HEK293 (cell line): ENCODE measurements at regions not wholly inside any gene's neighbourhood (a gene's known extent, or its start where the extent isn't known, plus 50 kb on each side); places are given as distances from the start of the nearest gene placed in this dataset.

Source experiments
- CTCF ChIA-PET: fragments of 350-600 bp; formaldehyde crosslinking; extraction: SDS; loops from one replicate; lab custom pipeline; 2021; ENCODE audit warnings: antibody characterized with exemption; lab: Yijun Ruan, JAX
- POLR2A ChIA-PET: fragments of 300-600 bp; formaldehyde crosslinking; extraction: SDS; loops from one replicate; lab custom pipeline; 2020; ENCODE audit warnings: antibody characterized with exemption, inconsistent platforms; lab: Yijun Ruan, JAX
- H3K27ac ChIP-seq: fragments of 200-500 bp; sonication (Bioruptor generic); 2 replicates; pipeline ENCODE4 v1.5.1; 2014; ENCODE audit warnings: low read depth, low read length, control low read depth, inconsistent platforms; ENCODE audit errors: extremely low read depth
- H3K36me3 ChIP-seq, 2 experiments: fragments of 200-500 bp in 1 of 2; sonication (Bioruptor generic) in 1 of 2; 1 replicate in 1 of 2; 2 replicates in 1 of 2; pipeline ENCODE4 v1.5.1; 2014 to 2017; ENCODE audit warnings: inconsistent platforms in 2 of 2, low read length in 2 of 2; ENCODE audit not compliant: control insufficient read depth in 2 of 2, insufficient read depth in 1 of 2
- H3K4me1 ChIP-seq: fragments of 200-500 bp; sonication (Bioruptor generic); 2 replicates; pipeline ENCODE4 v1.5.1; 2014; ENCODE audit warnings: mild to moderate bottlenecking, low read length, inconsistent platforms; ENCODE audit not compliant: control insufficient read depth, insufficient read depth
- H3K4me3 ChIP-seq: 2 replicates; pipeline ENCODE4 v1.5.1; 2011; ENCODE audit warnings: low read depth, mild to moderate bottlenecking, control low read depth, low read length, moderate library complexity
- H3K9me3 ChIP-seq: fragments of 200-500 bp; sonication (Bioruptor generic); 2 replicates; pipeline ENCODE4 v1.5.1; 2014; ENCODE audit warnings: low read depth, low read length, inconsistent platforms; ENCODE audit not compliant: control insufficient read depth, insufficient read depth
- ATF2 ChIP-seq: fragments of 450-650 bp; formaldehyde crosslinking; IDR thresholded peaks from 2 replicates; pipeline ENCODE4 v1.5.1; 2016; ENCODE audit warnings: missing biosample characterization, missing genetic modification characterization, low read depth
- BCL11B ChIP-seq: fragments of 450-650 bp; formaldehyde crosslinking; IDR thresholded peaks from 2 replicates; pipeline ENCODE4 v1.5.1; 2016; ENCODE audit warnings: low read depth, missing biosample characterization, missing genetic modification characterization
- ELK4 ChIP-seq: IDR thresholded peaks from 2 replicates; pipeline ENCODE4 v1.6.1; 2011; ENCODE audit warnings: mild to moderate bottlenecking, low read depth, low read length, borderline replicate concordance
- OSR2 ChIP-seq: fragments of 450-650 bp; formaldehyde crosslinking; IDR thresholded peaks from 2 replicates; pipeline ENCODE4 v1.5.1; 2016; ENCODE audit warnings: missing biosample characterization, missing genetic modification characterization
- ZBTB21 ChIP-seq: fragments of 450-650 bp; formaldehyde crosslinking; IDR thresholded peaks from 2 replicates; pipeline ENCODE4 v1.5.1; 2017; ENCODE audit warnings: missing biosample characterization, missing genetic modification characterization
- ZEB2 ChIP-seq: fragments of 450-650 bp; formaldehyde crosslinking; IDR thresholded peaks from 2 replicates; pipeline ENCODE4 v1.5.1; 2016; ENCODE audit warnings: missing biosample characterization, missing genetic modification characterization
- ZFHX2 ChIP-seq: fragments of 450-650 bp; formaldehyde crosslinking; conservative IDR thresholded peaks from 2 replicates; pipeline ENCODE4 v1.5.1; 2016; ENCODE audit warnings: missing biosample characterization, missing genetic modification characterization
- ZFP37 ChIP-seq: fragments of 450-650 bp; formaldehyde crosslinking; IDR thresholded peaks from 2 replicates; pipeline ENCODE4 v1.5.1; 2016; ENCODE audit warnings: missing biosample characterization, missing genetic modification characterization
- ZFP69B ChIP-seq: fragments of 450-650 bp; formaldehyde crosslinking; IDR thresholded peaks from 2 replicates; pipeline ENCODE4 v1.5.1; 2016; ENCODE audit warnings: missing biosample characterization, missing genetic modification characterization
- ZNF10 ChIP-seq: fragments of 450-650 bp; formaldehyde crosslinking; IDR thresholded peaks from 2 replicates; pipeline ENCODE4 v1.5.1; 2017; ENCODE audit warnings: missing biosample characterization, missing genetic modification characterization
- ZNF132 ChIP-seq: fragments of 450-650 bp; formaldehyde crosslinking; IDR thresholded peaks from 2 replicates; pipeline ENCODE4 v1.5.1; 2017; ENCODE audit warnings: missing biosample characterization, missing genetic modification characterization, borderline replicate concordance
- ZNF140 ChIP-seq: fragments of 450-650 bp; formaldehyde crosslinking; IDR thresholded peaks from 2 replicates; pipeline ENCODE4 v1.5.1; 2016; ENCODE audit warnings: missing biosample characterization, missing genetic modification characterization
- ZNF148 ChIP-seq: fragments of 450-650 bp; formaldehyde crosslinking; IDR thresholded peaks from 2 replicates; pipeline ENCODE4 v1.5.0; 2017; ENCODE audit warnings: missing biosample characterization, missing genetic modification characterization, borderline replicate concordance
- ZNF19 ChIP-seq: fragments of 450-650 bp; formaldehyde crosslinking; IDR thresholded peaks from 2 replicates; pipeline ENCODE4; 2016; ENCODE audit warnings: missing biosample characterization, missing genetic modification characterization, low read depth
- ZNF2 ChIP-seq: fragments of 450-650 bp; formaldehyde crosslinking; IDR thresholded peaks from 2 replicates; pipeline ENCODE4 v1.5.1; 2016; ENCODE audit warnings: missing biosample characterization, missing genetic modification characterization
- ZNF341 ChIP-seq: fragments of 450-650 bp; formaldehyde crosslinking; IDR thresholded peaks from 2 replicates; pipeline ENCODE4; 2016; ENCODE audit warnings: low read depth, missing biosample characterization, missing genetic modification characterization
- ZNF354C ChIP-seq: fragments of 450-650 bp; formaldehyde crosslinking; IDR thresholded peaks from 2 replicates; pipeline ENCODE4 v1.5.1; 2016; ENCODE audit warnings: missing biosample characterization, missing genetic modification characterization, low read depth, borderline replicate concordance
- ZNF37A ChIP-seq: fragments of 450-650 bp; IDR thresholded peaks from 2 replicates; pipeline ENCODE4 v1.5.1; 2018; ENCODE audit warnings: missing biosample characterization, missing genetic modification characterization
- ZNF585B ChIP-seq: fragments of 450-650 bp; formaldehyde crosslinking; IDR thresholded peaks from 2 replicates; pipeline ENCODE4 v1.5.1; 2016; ENCODE audit warnings: missing biosample characterization, missing genetic modification characterization
- ZNF624 ChIP-seq: fragments of 450-650 bp; formaldehyde crosslinking; IDR thresholded peaks from 2 replicates; pipeline ENCODE4 v1.5.1; 2017; ENCODE audit warnings: missing biosample characterization, missing genetic modification characterization
- ZNF645 ChIP-seq: fragments of 450-650 bp; formaldehyde crosslinking; IDR thresholded peaks from 2 replicates; pipeline ENCODE4; 2016; ENCODE audit warnings: missing biosample characterization, missing genetic modification characterization
- ZNF670 ChIP-seq: fragments of 450-650 bp; formaldehyde crosslinking; IDR thresholded peaks from 2 replicates; pipeline ENCODE4 v1.5.1; 2016; ENCODE audit warnings: missing biosample characterization, missing genetic modification characterization, low read depth
- ZNF768 ChIP-seq: fragments of 450-650 bp; formaldehyde crosslinking; IDR thresholded peaks from 2 replicates; pipeline ENCODE4 v1.5.1; 2018; ENCODE audit warnings: missing biosample characterization, mild to moderate bottlenecking, missing genetic modification characterization
- ZNF785 ChIP-seq: fragments of 450-650 bp; formaldehyde crosslinking; IDR thresholded peaks from 2 replicates; pipeline ENCODE4 v1.5.1; 2016; ENCODE audit warnings: missing biosample characterization, missing genetic modification characterization
- ZNF791 ChIP-seq: fragments of 450-650 bp; formaldehyde crosslinking; IDR thresholded peaks from 2 replicates; pipeline ENCODE4 v1.5.1; 2016; ENCODE audit warnings: missing biosample characterization, missing genetic modification characterization
- ZNF837 ChIP-seq: fragments of 450-650 bp; formaldehyde crosslinking; IDR thresholded peaks from 2 replicates; pipeline ENCODE4 v1.5.1; 2016; ENCODE audit warnings: missing biosample characterization, missing genetic modification characterization
- TF ChIP-seq, protein P1 (sequence below): fragments of 450-650 bp; formaldehyde crosslinking; IDR thresholded peaks from 2 replicates; pipeline ENCODE4 v1.5.1; 2017; ENCODE audit warnings: missing biosample characterization, missing genetic modification characterization
- TF ChIP-seq, protein P2 (sequence below): fragments of 450-650 bp; formaldehyde crosslinking; IDR thresholded peaks from 2 replicates; pipeline ENCODE4 v1.5.1; 2016; ENCODE audit warnings: missing biosample characterization, missing genetic modification characterization

- POLR2A ChIA-PET, result no interaction called here
- H3K4me3 ChIP-seq, result no peak overlapping the region
- no peaks in the 10 kb centered on the region for H3K4me1 ChIP-seq
- CTCF ChIA-PET, result no interaction called here
- no peaks in the 10 kb centered on the region for H3K9me3 ChIP-seq
- no peaks in the 10 kb centered on the region for H3K36me3 ChIP-seq
- no peak overlapping the region for H3K27ac ChIP-seq
- TF ChIP-seq ZNF10 (tag by site-specific recombination), result no peak
- no peak for TF ChIP-seq ZNF341 (tag by site-specific recombination)
- TF ChIP-seq ZNF354C, result no peak
- TF ChIP-seq ZNF670 (tag by site-specific recombination), result no peak
- TF ChIP-seq ZNF791 (tag by site-specific recombination), result no peak
- TF ChIP-seq ZNF19 (tag by site-specific recombination), result no peak
- no peak for TF ChIP-seq ZNF624 (tag by site-specific recombination)
- no peak for TF ChIP-seq ZNF645
- no peak for TF ChIP-seq BCL11B
- no peak for TF ChIP-seq ZNF837 (tag by site-specific recombination)
- TF ChIP-seq ZNF140 (tag by site-specific recombination), result no peak
- no peak for TF ChIP-seq ZNF585B
- TF ChIP-seq OSR2 (tag by site-specific recombination), result no peak
- TF ChIP-seq, protein P1, sequence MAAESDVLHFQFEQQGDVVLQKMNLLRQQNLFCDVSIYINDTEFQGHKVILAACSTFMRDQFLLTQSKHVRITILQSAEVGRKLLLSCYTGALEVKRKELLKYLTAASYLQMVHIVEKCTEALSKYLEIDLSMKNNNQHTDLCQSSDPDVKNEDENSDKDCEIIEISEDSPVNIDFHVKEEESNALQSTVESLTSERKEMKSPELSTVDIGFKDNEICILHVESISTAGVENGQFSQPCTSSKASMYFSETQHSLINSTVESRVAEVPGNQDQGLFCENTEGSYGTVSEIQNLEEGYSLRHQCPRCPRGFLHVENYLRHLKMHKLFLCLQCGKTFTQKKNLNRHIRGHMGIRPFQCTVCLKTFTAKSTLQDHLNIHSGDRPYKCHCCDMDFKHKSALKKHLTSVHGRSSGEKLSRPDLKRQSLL, result no peak
- TF ChIP-seq ZNF148 (tag by site-specific recombination), result no peak
- no peak for TF ChIP-seq ZBTB21 (tag by site-specific recombination)
- TF ChIP-seq ELK4, result no peak
- TF ChIP-seq ZNF2 (tag by site-specific recombination), result no peak
- no peak for TF ChIP-seq ZNF768
- no peak for TF ChIP-seq ZEB2 (tag by site-specific recombination)
These were observed 224.3 kb upstream of the ARID1B start for GRCh38 chr6:156552849-156553248.

- Histone ChIP-seq H3K36me3 (no peaks in the 10 kb centered on the region), H3K4me1 (no peaks in the 10 kb centered on the region), H3K4me3 (no peak overlapping the region), H3K27ac (no peak overlapping the region), H3K9me3 (no peaks in the 10 kb centered on the region)
- CTCF ChIA-PET, result no interaction called here
- POLR2A ChIA-PET, result no interaction called here
- TF ChIP-seq ZFP69B (tag by site-specific recombination) (no peak), ZFHX2 (tag by site-specific recombination) (no peak), ZNF670 (tag by site-specific recombination) (no peak), ZNF132 (tag by site-specific recombination) (no peak), ZFP37 (tag by site-specific recombination) (no peak), ZNF785 (no peak), ZNF37A (tag by site-specific recombination) (no peak), ATF2 (tag by site-specific recombination) (no peak)
- TF ChIP-seq, protein P2, sequence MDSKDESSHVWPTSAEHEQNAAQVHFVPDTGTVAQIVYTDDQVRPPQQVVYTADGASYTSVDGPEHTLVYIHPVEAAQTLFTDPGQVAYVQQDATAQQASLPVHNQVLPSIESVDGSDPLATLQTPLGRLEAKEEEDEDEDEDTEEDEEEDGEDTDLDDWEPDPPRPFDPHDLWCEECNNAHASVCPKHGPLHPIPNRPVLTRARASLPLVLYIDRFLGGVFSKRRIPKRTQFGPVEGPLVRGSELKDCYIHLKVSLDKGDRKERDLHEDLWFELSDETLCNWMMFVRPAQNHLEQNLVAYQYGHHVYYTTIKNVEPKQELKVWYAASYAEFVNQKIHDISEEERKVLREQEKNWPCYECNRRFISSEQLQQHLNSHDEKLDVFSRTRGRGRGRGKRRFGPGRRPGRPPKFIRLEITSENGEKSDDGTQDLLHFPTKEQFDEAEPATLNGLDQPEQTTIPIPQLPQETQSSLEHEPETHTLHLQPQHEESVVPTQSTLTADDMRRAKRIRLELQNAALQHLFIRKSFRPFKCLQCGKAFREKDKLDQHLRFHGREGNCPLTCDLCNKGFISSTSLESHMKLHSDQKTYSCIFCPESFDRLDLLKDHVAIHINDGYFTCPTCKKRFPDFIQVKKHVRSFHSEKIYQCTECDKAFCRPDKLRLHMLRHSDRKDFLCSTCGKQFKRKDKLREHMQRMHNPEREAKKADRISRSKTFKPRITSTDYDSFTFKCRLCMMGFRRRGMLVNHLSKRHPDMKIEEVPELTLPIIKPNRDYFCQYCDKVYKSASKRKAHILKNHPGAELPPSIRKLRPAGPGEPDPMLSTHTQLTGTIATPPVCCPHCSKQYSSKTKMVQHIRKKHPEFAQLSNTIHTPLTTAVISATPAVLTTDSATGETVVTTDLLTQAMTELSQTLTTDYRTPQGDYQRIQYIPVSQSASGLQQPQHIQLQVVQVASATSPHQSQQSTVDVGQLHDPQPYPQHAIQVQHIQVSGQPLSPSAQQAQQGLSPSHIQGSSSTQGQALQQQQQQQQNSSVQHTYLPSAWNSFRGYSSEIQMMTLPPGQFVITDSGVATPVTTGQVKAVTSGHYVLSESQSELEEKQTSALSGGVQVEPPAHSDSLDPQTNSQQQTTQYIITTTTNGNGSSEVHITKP, result no peak
These were observed 226.2 kb upstream of the ARID1B start for GRCh38 chr6:156550949-156551348.
